ENCODE measurements at regions not wholly inside any gene's neighbourhood (a gene's known extent, or its start where the extent isn't known, plus 50 kb on each side); places are given as distances from the start of the nearest gene placed in this dataset.
"Not testable (repeated sequence)": the region's sequence is repeated elsewhere in the genome, so short reads cannot be mapped to it uniquely, and the experiment has no call there.

GRCh38 chr5:62100201-62100600 is 205.8 kb upstream of the KIF2A start:
- Histone ChIP-seq H3K36me3 (ENCODE audit: control insufficient read depth in 4 of 4, insufficient read depth in 3 of 4, low read depth in 1 of 4, low read length in 3 of 4) (no peaks in the 10 kb centered on the region), H3K4me3 (ENCODE audit: low read depth in 1 of 3, low read length in 3 of 3) (no peak overlapping the region), H3K27me3 (ENCODE audit: control insufficient read depth in 4 of 4, insufficient read depth in 4 of 4, low read length in 3 of 4) (no peaks in the 10 kb centered on the region), H3K27ac (ENCODE audit: low read depth in 1 of 2, low read length in 2 of 2) (no peak overlapping the region), H3K9me3 (ENCODE audit: control insufficient read depth in 4 of 4, low read length in 3 of 4) (peaks cover 0 to 2% (median 0%) of the 10 kb centered on the region in 4 donors), H3K9ac (ENCODE audit: low read depth in 1 of 2, low read length in 2 of 2) (no peak overlapping the region), H3K4me1 (ENCODE audit: control insufficient read depth in 4 of 4, insufficient read depth in 4 of 4, low read length in 3 of 4) (no peaks in the 10 kb centered on the region)
- WGBS, result 57% methylated on average over 4 of the region's 4 CpGs
- TF ChIP-seq RAD21 (IDR thresholded peaks at IDR 0.05), result no peak
- DNase-seq (ENCODE audit: low spot score), result no peak

- not testable (repeated sequence) for H3K4me3 ChIP-seq (ENCODE audit: low read depth in 1 of 3, low read length in 3 of 3)
Measured at GRCh38 chr5:62103863-62104262, 202.1 kb upstream of the KIF2A start.

GRCh38 chr5:62111428-62111827 is 194.6 kb upstream of the KIF2A start:
- DNase-seq (ENCODE audit: low spot score), result no peak
- Histone ChIP-seq H3K27me3 (ENCODE audit: control insufficient read depth in 4 of 4, insufficient read depth in 4 of 4, low read length in 3 of 4) (no peaks in the 10 kb centered on the region), H3K4me1 (ENCODE audit: control insufficient read depth in 4 of 4, insufficient read depth in 4 of 4, low read length in 3 of 4) (no peaks in the 10 kb centered on the region), H3K36me3 (ENCODE audit: control insufficient read depth in 4 of 4, insufficient read depth in 3 of 4, low read depth in 1 of 4, low read length in 3 of 4) (no peaks in the 10 kb centered on the region), H3K9ac (ENCODE audit: low read depth in 1 of 2, low read length in 2 of 2) (no peak overlapping the region), H3K27ac (ENCODE audit: low read depth in 1 of 2, low read length in 2 of 2) (no peak overlapping the region), H3K9me3 (ENCODE audit: control insufficient read depth in 4 of 4, low read length in 3 of 4) (no peaks in the 10 kb centered on the region), H3K4me3 (ENCODE audit: low read depth in 1 of 3, low read length in 3 of 3) (no peak overlapping the region)
- TF ChIP-seq JUND (IDR thresholded peaks at IDR 0.05) (no peak), RXRA (IDR thresholded peaks at IDR 0.05) (no peak), RAD21 (IDR thresholded peaks at IDR 0.05) (no peak), HNF4A (conservative IDR thresholded peaks at IDR 0.05) (no peak), GABPA (IDR thresholded peaks at IDR 0.05 in 1 of 2, conservative IDR thresholded peaks at IDR 0.05 in 1 of 2) (no peak), TAF1 (conservative IDR thresholded peaks at IDR 0.05) (no peak), YY1 (IDR thresholded peaks at IDR 0.05) (no peak), SP1 (IDR thresholded peaks at IDR 0.05) (no peak), ATF3 (IDR thresholded peaks at IDR 0.05) (no peak), CTCF (IDR thresholded peaks at IDR 0.05; ENCODE audit: low read depth, low read length, missing input control) (no peak), ZBTB33 (IDR thresholded peaks at IDR 0.05) (no peak), REST (IDR thresholded peaks at IDR 0.05) (no peak)

More at GRCh38 chr5:62103863-62104262, 202.1 kb upstream of the KIF2A start:
- H3K9ac ChIP-seq (ENCODE audit: low read depth in 1 of 2, low read length in 2 of 2); H3K27me3 ChIP-seq (ENCODE audit: control insufficient read depth in 4 of 4, insufficient read depth in 4 of 4, low read length in 3 of 4); H3K27ac ChIP-seq (ENCODE audit: low read depth in 1 of 2, low read length in 2 of 2); DNase-seq (ENCODE audit: low spot score); H3K4me1 ChIP-seq (ENCODE audit: control insufficient read depth in 4 of 4, insufficient read depth in 4 of 4, low read length in 3 of 4); H3K9me3 ChIP-seq (ENCODE audit: control insufficient read depth in 4 of 4, low read length in 3 of 4); H3K36me3 ChIP-seq (ENCODE audit: control insufficient read depth in 4 of 4, insufficient read depth in 3 of 4, low read depth in 1 of 4, low read length in 3 of 4): not testable (repeated sequence)
- 80% methylated on average over 4 of the region's 4 CpGs for WGBS
